ENCODE measurements at regions not wholly inside any gene's neighbourhood (a gene's known extent, or its start where the extent isn't known, plus 50 kb on each side); places are given as distances from the start of the nearest gene placed in this dataset.

DNA sequence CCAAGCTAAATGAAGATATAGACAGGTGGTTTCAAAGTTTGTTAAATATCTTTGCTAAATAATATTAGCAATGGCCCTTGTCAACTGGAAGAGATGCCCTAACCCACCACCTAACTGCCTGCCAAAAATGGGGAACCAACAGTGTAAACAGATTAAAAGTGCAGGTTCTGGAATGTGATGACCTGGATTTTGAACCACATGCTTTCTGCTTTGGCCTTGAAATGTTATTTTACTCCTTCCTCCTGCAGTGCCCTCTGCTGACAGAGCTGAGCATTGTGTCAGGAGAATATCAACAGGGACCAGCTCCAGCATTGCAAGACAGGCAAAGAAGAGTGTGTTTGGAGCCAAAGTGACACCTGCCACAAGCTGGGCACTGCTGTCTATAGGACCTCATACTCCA, 226.6 kb downstream of the MYLK4 start:
- Histone ChIP-seq H3K27ac (ENCODE audit: extremely low read depth, low read depth, low read length) (no peak overlapping the region), H3K4me1 (ENCODE audit: control insufficient read depth, insufficient read depth, low read length) (no peaks in the 10 kb centered on the region), H3K36me3 (ENCODE audit: control insufficient read depth in 2 of 2, insufficient read depth in 1 of 2, low read length in 2 of 2) (no peaks in the 10 kb centered on the region), H3K9me3 (ENCODE audit: control insufficient read depth, insufficient read depth, low read depth, low read length) (no peaks in the 10 kb centered on the region; the same call in 1 of the 2 replicates), H3K4me3 (ENCODE audit: low read depth, low read length) (no peak overlapping the region)
- POLR2A ChIA-PET = no interaction called here
- TF ChIP-seq KLF10 (tag by site-specific recombination; IDR thresholded peaks at IDR 0.05) (no peak), SETDB1 (IDR thresholded peaks at IDR 0.05; ENCODE audit: insufficient read length, low read length) (peak; percentile 30), ZNF600 (tag by site-specific recombination; IDR thresholded peaks at IDR 0.05) (0 out of 2 replicates have a peak, but pooled peaks have one; percentile 20)
- CTCF ChIA-PET = interaction anchor here (0.7 to 1.3 kb wide), 13 partner anchors 9 to 927 kb away, joined by 3 to 8 read pairs (median 4); no protein-coding TSS in a partner anchor

GRCh38 chr6:2523061-2523460, 227.7 kb downstream of the MYLK4 start:
- CTCF ChIA-PET = interaction anchor here (1.2 kb wide), 1 partner anchor 73 kb away, joined by 4 read pairs; no protein-coding TSS in a partner anchor
- POLR2A ChIA-PET = no interaction called here
- Histone ChIP-seq H3K4me1 (ENCODE audit: control insufficient read depth, insufficient read depth, low read length) (no peaks in the 10 kb centered on the region), H3K36me3 (ENCODE audit: control insufficient read depth in 2 of 2, insufficient read depth in 1 of 2, low read length in 2 of 2) (no peaks in the 10 kb centered on the region), H3K9me3 (ENCODE audit: control insufficient read depth, insufficient read depth, low read depth, low read length) (no peaks in the 10 kb centered on the region; the same call in 1 of the 2 replicates), H3K4me3 (ENCODE audit: low read depth, low read length) (no peak overlapping the region), H3K27ac (ENCODE audit: extremely low read depth, low read depth, low read length) (no peak overlapping the region)
- no peak for TF ChIP-seq ZNF335 (tag by site-specific recombination; conservative IDR thresholded peaks at IDR 0.05)
- no peak for TF ChIP-seq ZBTB10 (tag by site-specific recombination; IDR thresholded peaks at IDR 0.05)
- TF ChIP-seq ZNF248 (tag by site-specific recombination; IDR thresholded peaks at IDR 0.05) = no peak
- TF ChIP-seq ZBTB7A (tag by site-specific recombination; IDR thresholded peaks at IDR 0.05; ENCODE audit: low read depth) = no peak
- TF ChIP-seq, protein P1, sequence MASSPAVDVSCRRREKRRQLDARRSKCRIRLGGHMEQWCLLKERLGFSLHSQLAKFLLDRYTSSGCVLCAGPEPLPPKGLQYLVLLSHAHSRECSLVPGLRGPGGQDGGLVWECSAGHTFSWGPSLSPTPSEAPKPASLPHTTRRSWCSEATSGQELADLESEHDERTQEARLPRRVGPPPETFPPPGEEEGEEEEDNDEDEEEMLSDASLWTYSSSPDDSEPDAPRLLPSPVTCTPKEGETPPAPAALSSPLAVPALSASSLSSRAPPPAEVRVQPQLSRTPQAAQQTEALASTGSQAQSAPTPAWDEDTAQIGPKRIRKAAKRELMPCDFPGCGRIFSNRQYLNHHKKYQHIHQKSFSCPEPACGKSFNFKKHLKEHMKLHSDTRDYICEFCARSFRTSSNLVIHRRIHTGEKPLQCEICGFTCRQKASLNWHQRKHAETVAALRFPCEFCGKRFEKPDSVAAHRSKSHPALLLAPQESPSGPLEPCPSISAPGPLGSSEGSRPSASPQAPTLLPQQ (tag by site-specific recombination; IDR thresholded peaks at IDR 0.05) = no peak
- no peak for TF ChIP-seq ZNF133 (tag by site-specific recombination; IDR thresholded peaks at IDR 0.05)
- TF ChIP-seq SP2 (tag by site-specific recombination; IDR thresholded peaks at IDR 0.05) = no peak
- TF ChIP-seq ZNF146 (tag by site-specific recombination; IDR thresholded peaks at IDR 0.05) = no peak
- TF ChIP-seq ZNF18 (tag by site-specific recombination; IDR thresholded peaks at IDR 0.05) = no peak
- no peak for TF ChIP-seq ZNF660 (tag by site-specific recombination; IDR thresholded peaks at IDR 0.05)
- TF ChIP-seq SP7 (tag by site-specific recombination; IDR thresholded peaks at IDR 0.05) = no peak

DNA sequence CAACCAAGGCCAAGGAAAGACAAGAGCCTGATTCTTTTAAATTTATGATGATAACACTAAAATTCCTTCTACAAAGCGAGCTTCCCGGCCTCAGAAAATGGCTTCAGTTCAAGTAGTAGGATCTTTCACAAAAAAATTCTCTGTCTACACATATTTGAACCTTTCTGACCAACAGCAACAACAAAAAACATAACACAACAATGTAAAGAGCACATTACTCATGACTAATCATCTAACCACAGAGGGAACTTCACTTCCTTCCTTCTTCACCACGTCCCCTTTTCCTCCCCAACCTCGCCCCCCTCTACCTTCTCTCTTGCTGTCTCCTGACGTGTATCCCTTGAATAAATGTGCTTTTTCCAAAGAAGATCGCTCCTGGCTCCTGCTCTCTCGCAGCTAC, 228.2 kb downstream of the MYLK4 start:
- Histone ChIP-seq H3K4me1 (ENCODE audit: control insufficient read depth, insufficient read depth, low read length) (no peaks in the 10 kb centered on the region), H3K36me3 (ENCODE audit: control insufficient read depth in 2 of 2, insufficient read depth in 1 of 2, low read length in 2 of 2) (no peaks in the 10 kb centered on the region), H3K4me3 (ENCODE audit: low read depth, low read length) (no peak overlapping the region), H3K9me3 (ENCODE audit: control insufficient read depth, insufficient read depth, low read depth, low read length) (no peaks in the 10 kb centered on the region; the same call in 1 of the 2 replicates), H3K27ac (ENCODE audit: extremely low read depth, low read depth, low read length) (no peak overlapping the region)
- POLR2A ChIA-PET = no interaction called here
- CTCF ChIA-PET = interaction anchor here (0.9 kb wide), 1 partner anchor 112 kb away, joined by 3 read pairs; no protein-coding TSS in a partner anchor
- TF ChIP-seq ZNF112 (tag by site-specific recombination; IDR thresholded peaks at IDR 0.05) = no peak
- TF ChIP-seq ZNF133 (tag by site-specific recombination; IDR thresholded peaks at IDR 0.05) = no peak
- TF ChIP-seq ZBTB21 (tag by site-specific recombination; IDR thresholded peaks at IDR 0.05) = no peak
- TF ChIP-seq ZNF366 (tag by site-specific recombination; conservative IDR thresholded peaks at IDR 0.05) = no peak
- TF ChIP-seq FEZF1 (tag by site-specific recombination; IDR thresholded peaks at IDR 0.05) = no peak
- TF ChIP-seq ZNF292 (tag by site-specific recombination; IDR thresholded peaks at IDR 0.05; ENCODE audit: borderline replicate concordance, low read depth) = no peak
- no peak for TF ChIP-seq ZNF843 (tag by site-specific recombination; IDR thresholded peaks at IDR 0.05)
- TF ChIP-seq ZNF777 (tag by site-specific recombination; IDR thresholded peaks at IDR 0.05; ENCODE audit: borderline replicate concordance) = no peak
- TF ChIP-seq, protein P2, sequence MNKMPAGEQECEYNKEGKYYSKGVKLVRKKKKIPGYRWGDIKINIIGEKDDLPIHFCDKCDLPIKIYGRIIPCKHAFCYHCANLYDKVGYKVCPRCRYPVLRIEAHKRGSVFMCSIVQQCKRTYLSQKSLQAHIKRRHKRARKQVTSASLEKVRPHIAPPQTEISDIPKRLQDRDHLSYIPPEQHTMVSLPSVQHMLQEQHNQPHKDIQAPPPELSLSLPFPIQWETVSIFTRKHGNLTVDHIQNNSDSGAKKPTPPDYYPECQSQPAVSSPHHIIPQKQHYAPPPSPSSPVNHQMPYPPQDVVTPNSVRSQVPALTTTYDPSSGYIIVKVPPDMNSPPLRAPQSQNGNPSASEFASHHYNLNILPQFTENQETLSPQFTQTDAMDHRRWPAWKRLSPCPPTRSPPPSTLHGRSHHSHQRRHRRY (tag by site-specific recombination; IDR thresholded peaks at IDR 0.05) = no peak
- TF ChIP-seq, protein P3, sequence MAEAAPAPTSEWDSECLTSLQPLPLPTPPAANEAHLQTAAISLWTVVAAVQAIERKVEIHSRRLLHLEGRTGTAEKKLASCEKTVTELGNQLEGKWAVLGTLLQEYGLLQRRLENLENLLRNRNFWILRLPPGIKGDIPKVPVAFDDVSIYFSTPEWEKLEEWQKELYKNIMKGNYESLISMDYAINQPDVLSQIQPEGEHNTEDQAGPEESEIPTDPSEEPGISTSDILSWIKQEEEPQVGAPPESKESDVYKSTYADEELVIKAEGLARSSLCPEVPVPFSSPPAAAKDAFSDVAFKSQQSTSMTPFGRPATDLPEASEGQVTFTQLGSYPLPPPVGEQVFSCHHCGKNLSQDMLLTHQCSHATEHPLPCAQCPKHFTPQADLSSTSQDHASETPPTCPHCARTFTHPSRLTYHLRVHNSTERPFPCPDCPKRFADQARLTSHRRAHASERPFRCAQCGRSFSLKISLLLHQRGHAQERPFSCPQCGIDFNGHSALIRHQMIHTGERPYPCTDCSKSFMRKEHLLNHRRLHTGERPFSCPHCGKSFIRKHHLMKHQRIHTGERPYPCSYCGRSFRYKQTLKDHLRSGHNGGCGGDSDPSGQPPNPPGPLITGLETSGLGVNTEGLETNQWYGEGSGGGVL (tag by site-specific recombination; IDR thresholded peaks at IDR 0.05) = no peak
- TF ChIP-seq ZNF768 (tag by site-specific recombination; IDR thresholded peaks at IDR 0.05) = no peak
